ENCODE measurements at regions not wholly inside any gene's neighbourhood (a gene's known extent, or its start where the extent isn't known, plus 50 kb on each side); places are given as distances from the start of the nearest gene placed in this dataset.

DNA sequence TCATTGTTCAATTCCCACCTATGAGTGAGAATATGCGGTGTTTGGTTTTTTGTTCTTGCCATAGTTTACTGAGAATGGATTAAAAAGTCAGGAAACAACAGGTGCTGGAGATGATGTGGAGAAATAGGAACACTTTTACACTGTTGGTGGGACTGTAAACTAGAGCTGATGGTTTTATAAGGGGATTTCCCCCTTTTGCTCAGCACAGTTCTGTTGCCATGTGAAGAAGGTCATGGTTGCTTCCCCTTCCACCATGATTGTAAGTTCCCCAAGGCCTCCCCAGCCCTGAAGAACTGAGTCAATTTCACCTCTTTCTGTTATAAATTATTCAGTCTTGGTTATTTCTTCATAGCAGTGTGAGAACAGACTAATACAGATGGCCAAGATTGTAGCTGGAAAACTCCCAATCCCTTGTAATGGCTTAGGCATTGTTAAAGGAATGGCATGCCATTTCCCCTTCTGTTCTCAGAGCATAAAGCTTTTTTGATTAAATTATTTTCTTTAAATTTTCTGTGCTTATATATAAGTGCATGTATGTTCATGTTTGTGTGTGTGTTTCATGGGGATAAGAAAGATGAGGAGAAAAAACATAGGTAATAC is 144.8 kb downstream of the BACH1 start:
- DNase-seq = no peak

DNA sequence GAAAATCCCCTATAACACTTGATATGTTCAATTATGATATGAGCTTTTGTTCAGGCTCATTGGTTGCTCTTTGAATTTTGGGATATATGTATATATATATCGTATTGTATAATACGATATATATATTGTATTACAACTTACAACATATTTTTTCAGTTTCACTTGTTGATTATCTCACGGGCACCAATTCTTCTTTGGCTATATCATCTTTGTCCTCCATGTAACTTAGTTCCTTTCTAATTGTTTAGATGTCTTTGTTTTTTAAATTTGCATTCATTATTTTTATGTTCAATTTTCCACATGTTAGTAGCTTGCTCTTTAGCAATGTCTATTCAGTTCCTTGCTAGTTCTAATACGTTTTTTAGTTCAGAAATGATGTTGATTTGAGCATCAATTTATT is 150.0 kb downstream of the BACH1 start:
- no peak for DNase-seq

DNA sequence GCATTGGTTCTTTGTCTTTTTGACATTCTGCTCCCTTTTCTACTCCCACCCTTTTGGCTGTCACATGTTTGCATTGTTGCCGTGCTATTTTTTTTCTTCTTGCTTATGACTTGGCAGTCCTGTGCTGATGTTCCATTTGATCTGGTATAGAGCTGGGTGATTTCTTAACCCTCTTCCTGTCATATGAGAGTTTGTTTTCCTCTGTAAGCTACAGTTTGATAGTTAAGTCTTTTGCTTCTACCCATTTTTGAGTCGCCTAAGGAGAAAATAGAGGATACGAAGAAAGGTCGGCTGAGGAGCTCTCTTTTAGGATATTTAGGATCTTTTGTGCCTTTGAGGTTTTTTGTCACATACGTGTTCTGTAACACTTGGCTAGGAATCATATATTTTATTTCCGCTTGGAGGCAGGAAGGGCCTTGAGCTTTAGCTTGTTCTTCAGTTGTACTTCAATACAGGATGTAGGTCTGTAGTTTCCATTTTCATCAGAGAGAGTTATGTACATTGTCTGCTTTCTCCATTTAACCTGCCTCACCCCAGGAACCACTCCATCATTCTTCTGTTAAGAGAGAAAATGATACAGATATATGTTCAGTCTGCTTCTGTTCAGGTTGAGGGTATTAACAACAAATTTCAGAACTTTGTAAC is 150.7 kb downstream of the BACH1 start:
- DNase-seq = peak in 2 of 5 experiments; percentile 3 to 68

DNA sequence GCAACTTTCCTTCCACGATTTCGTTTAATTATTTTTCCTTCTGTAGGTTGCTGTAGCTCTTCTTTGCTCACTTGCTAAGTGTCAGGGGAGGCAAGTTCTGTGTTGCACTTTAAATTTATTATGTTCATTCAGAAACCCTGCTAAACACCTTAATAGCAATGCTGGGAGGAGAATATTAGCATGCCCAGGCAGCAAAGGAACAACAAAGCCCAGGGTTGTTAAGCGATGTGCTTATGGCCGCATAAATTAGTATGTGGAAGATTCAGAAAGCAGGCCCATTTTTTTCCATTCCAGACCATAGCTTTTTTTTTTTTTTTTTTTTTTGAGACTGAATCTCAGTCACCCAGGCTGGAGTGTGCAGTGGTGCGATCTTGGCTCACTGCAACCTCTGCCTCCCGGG is 151.3 kb downstream of the BACH1 start:
- DNase-seq = no peak

DNA sequence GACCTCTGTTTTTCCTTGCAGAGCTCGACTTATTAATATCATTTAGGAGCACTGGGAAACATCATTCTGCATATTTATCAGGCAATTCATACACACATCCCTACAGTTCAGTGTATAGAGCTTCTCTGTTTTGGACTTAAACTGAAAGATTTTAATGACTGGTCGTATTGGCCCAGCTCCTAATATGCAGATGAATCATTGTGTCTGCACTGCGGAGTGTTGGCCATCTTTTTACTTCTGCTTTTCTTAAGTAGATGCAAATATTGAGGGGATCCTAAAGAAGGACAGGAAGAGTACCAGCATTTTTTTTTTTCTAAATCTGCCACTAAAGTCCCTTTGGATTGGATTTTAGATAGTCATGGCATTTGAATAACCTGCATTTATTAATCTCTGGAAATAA is 154.8 kb downstream of the BACH1 start:
- DNase-seq = no peak

DNA sequence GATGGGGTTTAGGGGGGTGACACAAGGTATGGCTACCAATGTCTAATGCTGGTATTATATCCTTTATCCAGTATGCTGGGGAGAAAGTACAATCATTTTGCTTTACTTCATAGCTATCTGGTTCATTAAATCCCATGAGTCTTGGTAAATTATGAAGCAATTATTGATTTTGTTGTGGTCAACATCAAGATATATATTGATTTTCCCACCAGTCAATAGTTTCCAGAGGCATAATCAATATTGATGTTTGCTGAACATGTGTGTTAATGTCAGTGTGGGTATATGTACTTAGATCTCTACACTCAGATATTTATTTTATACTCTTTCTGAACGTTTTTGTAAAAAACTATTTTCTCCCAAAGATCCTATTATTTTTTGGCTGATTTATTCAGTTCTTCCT is 155.5 kb downstream of the BACH1 start:
- DNase-seq = no peak

DNA sequence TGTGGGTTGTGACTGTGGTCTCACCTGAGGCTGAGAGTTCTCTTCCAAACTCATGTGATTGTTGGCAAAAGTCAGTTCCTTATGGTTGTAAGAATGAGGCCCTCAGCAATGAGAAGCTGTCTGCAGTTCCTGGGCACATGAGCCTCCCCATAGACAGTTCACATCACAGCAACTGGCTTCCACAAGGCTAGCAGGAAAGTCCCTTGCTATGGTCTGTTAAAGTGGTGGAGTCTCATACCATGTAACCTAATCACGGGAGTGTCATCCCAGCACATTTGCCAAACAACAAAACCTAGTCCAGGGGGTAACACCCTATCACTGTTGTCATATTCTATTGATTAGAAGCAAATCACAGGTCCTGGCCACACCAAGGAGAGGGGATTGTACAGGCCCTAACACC is 163.8 kb downstream of the BACH1 start:
- DNase-seq = no peak

DNA sequence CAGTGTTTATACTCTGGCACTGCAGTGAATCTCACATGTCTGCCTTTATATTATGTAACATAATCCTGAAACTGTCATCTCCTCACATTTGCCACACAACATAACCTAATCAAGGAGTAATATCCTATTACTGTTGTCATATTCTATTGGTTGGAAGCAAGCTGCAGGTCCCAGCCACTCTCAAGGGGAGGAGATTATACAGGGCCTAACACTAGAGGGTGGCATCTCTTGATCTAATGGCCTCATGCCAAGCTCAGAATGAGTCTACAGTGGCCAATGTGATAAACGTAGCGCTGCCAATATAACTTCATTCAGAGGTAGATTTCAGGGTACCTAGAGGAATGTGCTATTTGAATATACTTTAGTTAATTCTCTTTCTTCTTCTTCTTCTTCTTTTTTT is 166.8 kb downstream of the BACH1 start:
- DNase-seq = peak in 1 of 5 experiments; percentile 23

DNA sequence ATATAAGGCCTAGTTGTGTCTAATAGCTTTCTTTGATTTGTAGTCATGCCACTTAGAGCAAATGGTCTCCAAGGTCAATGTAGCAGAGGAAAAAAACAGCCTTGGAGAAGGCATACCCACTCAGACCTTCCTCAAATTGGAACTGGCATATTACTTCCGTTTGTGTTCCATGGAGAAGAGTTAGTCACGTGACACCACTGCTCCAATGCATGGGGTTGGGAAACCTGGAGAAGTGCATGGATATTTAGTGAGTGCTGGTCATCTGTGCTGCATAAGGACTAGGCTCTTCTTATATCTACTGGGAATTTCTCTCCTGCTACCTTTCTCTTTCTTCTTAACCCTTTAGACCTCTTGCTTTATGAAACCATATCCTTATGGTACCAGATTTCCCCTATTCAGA is 167.8 kb downstream of the BACH1 start:
- DNase-seq = no peak

DNA sequence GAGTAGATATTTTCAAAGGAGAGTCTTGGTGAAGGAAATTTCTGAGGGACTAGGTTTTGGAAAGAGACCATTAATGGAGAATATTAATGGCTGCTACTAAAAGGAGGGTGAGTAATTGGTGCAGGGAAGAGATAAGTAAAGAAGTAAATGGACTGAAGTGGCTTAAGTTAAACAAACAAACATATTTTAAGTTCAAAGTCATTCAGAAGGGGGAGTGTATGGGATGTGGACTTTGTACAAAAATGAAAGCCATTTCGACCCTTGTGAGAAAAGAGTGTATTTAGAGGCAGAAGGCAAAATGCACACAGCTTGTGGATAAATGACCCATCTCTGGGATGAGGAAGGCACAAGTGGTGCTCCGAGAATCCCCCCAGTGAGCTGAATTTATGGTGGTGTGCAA is 171.7 kb downstream of the BACH1 start:
- DNase-seq = no peak

DNA sequence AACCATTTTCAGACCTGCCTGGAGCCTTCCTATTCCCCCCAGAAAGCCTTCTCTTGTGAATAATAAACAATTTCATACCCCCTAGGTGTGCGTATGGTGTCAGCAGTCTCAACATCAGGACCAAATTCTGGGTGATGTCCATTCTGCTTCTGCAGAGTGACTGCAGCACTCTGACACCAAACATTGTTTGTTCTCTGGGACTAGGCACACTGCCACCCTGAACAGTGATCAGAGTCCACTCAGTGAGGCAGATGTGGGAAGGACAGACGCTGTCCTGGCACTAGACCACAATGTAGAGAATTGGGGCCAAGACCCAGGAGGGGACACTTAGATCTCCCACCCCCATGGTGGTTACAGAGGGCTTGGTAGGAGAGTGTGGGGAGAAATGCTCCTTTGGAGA is 175.1 kb downstream of the BACH1 start:
- DNase-seq = no peak

DNA sequence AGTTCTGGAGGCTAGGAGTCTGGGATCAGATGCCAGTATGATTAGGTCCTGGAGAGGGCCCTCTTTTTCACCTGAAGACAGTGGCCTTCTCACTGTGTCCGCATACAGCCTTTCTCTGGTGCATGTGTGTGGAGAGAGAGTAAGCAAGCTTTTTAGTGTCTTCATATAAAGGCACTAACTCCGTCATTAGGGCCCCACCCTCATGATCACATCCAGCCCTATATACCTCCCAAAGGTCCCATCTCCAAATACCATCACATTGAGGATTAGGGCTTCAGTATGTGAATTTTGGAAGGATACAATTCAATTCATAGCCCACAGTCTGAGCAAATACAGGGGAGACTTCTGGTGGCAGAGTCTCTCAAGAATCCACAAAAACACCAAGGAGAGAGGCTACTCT is 176.6 kb downstream of the BACH1 start:
- no peak for DNase-seq

DNA sequence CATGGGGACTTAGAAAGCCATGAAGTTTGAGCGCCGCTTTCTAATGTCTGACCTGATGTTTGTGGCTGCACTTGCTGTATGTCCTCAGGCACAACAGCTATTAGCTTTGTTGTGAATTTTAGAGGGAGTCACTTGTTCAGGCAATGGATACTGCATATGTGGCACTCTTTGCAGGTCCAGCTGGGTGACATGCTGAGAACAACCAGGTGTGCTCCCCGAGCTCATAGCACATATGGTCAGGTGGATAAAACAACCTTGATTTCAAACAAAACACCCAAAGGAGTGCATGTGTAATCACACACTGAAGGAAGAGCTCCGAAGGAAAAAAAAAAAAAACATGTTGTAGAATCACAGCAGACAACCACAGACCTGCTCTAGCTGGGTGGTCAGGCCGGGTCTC is 178.6 kb downstream of the BACH1 start:
- DNase-seq = no peak

DNA sequence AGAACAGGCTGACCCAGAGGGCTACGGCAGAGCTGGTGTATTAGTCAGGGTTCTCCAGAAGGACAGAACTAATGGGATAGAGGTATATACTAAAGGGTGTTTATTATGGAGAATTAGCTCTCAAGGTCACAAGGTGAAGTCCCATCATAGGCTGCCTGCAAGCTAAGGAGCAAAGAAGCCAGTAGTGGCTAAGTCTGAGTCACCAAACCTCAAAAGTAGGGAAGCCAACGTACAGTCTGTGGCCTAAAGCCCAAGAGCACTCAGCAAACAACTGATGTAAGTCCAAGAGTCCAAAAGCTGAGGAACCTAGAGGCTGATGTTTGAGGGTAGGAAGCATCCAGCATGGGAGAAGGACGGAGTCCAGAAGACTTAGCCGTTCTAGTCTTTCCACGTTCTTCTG is 179.2 kb downstream of the BACH1 start:
- no peak for DNase-seq

DNA sequence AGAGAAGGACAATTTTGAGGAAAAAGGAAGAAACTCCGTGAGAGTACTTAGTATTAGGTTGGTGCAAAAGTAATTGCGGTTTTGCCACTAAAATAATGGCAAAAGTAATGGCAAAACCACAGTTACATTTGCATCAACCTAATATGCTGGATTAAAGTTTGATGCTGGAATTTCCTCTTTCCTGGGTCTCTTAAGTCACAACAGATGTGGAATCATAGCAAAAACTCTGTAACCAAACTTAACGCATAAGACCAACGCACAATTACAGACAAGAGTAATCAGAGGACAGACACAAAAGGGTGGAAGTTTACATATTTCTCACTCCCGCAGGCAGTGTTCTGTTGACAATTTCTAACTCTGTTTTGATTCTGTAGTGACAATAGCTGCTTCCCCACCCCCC is 182.4 kb downstream of the BACH1 start:
- DNase-seq = no peak

DNA sequence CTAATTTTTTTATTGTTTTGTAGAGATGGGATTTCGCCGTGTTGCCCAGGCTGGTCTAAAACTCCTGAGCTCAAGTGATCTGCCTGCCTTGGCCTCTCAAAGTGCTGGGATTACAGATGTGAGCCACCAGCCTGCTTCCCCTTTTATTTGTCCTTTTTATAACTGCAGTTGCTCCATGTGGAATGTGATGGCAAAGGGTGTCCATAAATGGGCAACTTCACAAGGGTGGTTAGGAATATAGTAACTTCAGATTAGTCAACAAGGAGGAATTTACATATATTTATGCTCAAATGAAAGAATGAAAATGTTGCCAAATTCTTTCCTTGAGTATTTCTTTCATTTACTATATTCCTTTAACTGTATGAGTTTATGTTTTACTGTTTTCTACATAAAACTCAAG is 182.9 kb downstream of the BACH1 start:
- no peak for DNase-seq

DNA sequence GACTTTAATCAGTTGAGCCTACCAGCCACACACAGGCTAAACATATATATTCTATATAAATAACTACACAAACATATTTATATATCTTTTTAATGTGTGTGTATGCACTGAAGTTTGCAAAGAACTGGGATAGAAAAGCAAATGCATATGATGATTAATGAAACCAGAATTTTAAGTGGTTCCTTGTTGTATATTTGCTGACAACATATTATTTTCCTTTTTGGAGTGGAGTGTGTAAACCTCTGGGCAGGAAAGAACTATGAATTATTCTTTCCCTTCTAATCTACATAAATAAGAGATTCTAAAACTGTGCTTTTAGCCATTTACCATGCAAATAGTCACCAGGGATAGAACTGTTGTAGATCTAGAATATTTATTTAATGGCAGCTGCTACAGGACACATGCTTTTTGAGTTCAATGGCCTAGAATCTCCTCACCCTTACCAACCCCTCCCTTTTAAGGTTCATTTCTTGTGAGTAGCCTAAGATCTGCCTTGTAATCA is 187.6 kb downstream of the BACH1 start:
- DNase-seq = no peak

Data from T-helper 2 cell (primary cell).